Neural progenitor cell (in vitro differentiated cells): ENCODE measurements at regions not wholly inside any gene's neighbourhood (a gene's known extent, or its start where the extent isn't known, plus 50 kb on each side); places are given as distances from the start of the nearest gene placed in this dataset.

ENCODE experiments used
- CTCF ChIP-seq: fragments of 200-600 bp; sonication (generic); IDR thresholded peaks from 2 replicates; pipeline ENCODE4 v1.5.1; 2017; ENCODE audit warnings: antibody characterized with exemption, mild to moderate bottlenecking
- EZH2 ChIP-seq: fragments of 200-600 bp; sonication (generic); IDR thresholded peaks from 2 replicates; pipeline ENCODE4 v1.6.1; 2017; ENCODE audit warnings: antibody characterized with exemption, mild to moderate bottlenecking, moderate library complexity
- EZH2phosphoT487 ChIP-seq: fragments of 200-600 bp; sonication (generic); IDR thresholded peaks from 2 replicates; pipeline ENCODE4 v1.6.1; 2017; ENCODE audit warnings: antibody characterized with exemption

- TF ChIP-seq CTCF (no peak), EZH2phosphoT487 (no peak), EZH2 (no peak)
Observed at GRCh38 chr22:26852176-26852575, 194.8 kb downstream of the MIAT start.
